HG03521 (cell line): ENCODE measurements at regions not wholly inside any gene's neighbourhood (a gene's known extent, or its start where the extent isn't known, plus 50 kb on each side); places are given as distances from the start of the nearest gene placed in this dataset.
"Not testable (repeated sequence)": the region's sequence is repeated elsewhere in the genome, so short reads cannot be mapped to it uniquely, and the experiment has no call there.

Experiments
- ATAC-seq: cut with Tn5 transposase; IDR thresholded peaks from one replicate; pipeline ENCODE4 v1.9.1; 2021; ENCODE audit warnings: mild to moderate bottlenecking, moderate library complexity; ENCODE audit not compliant: unreplicated experiment

DNA sequence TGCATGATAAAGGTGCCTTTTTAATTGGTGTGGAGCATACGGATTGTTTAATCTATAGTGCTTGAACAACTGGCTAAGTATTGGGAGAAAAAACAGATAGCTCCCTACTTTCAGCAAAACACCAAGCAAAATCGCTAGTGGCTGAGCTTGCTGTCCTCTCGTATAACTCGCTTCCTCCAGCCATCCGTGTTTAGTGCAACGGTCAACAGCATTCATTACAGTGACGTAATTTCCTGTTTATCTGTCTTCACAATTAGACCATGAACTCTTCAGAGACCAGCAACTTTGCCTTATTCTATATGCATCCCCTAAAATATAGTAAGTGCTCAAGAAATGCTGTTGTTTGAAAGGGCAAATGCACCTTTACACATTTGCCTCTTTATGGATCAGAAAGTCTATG lies 511.9 kb downstream of the HAPSTR1 start:
- no peak for ATAC-seq

DNA sequence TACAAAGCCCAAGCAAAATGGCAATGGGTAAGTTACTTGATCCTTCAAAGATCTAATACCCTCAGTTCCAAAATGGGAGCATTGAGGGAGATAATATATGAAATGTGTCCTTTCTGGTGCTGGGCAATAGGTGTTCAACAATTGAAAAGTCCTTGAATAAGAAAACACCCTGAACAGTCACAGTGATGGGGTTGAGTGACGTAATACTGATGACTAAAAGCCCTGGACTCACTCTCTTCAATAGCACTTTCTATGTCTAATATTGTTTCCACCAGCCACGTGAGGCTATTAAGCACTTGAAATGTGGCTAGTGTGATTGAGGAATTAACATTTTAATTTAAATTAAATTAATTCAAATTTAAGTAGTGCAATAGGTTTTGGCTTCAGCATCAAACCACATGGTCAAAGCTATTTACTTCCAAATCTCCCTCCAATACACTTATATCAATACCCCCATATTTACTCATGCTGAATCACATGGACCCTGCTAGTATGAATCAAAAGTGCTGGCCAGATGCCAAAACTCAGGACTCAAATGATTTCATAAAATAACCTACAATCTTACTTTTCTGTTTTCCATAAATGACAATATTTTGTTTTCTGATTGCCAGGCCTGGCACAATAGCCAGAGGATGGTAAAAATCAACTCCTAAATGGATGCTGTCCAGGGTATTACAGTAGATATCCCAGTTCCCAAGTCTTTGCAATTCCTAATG lies 516.2 kb downstream of the HAPSTR1 start:
- no peak for ATAC-seq

DNA sequence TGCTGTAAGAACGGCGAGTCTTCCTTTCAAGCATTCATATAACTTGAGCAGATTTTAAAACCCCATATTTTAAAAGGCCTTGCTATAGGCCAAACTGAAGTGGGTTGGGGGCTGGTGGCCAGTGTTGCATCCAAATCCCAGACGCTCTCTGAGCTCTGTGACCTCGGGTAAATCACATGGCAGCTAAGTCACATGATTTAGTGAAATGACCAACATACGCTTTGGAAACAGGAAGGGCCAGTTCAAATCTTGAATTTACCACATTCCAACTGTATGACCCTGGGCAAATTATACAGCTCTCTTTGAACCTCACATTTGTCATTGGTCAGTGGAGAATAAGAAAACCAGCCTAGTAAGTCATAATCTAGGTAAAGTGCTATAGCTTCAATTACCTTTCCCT lies 519.3 kb downstream of the HAPSTR1 start:
- ATAC-seq = no peak

DNA sequence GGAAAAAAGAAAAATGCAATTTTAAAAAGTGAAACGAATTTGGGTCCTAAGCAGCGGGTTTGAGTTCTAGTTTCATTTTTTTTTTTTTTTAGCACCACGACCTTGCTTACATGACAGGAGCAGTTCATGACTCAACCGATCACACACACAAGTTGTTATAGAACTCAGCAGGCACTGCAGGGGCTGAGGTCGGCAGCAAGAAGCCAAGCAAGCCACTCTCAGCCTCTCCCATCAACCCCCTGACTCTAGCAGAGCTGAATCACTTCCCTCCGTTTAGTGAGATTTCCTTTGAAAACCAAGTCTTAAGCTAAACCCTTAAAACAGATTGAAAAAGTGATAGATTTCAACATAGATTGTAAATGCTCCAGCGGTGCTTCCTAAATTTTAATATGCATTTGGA lies 520.8 kb downstream of the HAPSTR1 start:
- no peak for ATAC-seq

DNA sequence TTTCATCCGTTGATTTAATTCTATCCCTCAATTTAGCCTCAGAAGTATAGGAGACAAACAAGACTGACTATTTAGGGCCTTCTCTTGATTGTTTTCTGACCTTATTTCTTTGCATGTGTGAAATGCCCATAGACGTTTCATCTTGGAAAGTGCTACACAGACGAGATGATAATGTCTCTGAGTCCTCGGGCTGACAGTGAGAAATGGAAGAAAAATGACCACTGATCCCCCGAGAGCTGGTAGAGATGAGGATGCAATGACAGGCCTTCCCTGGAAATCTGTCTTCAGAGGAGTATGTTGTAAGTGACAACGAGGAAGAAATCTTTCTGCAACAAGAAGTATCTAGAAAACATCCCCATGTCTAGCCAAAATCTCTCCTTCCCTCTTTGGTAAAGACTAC lies 522.9 kb downstream of the HAPSTR1 start:
- ATAC-seq = no peak

DNA sequence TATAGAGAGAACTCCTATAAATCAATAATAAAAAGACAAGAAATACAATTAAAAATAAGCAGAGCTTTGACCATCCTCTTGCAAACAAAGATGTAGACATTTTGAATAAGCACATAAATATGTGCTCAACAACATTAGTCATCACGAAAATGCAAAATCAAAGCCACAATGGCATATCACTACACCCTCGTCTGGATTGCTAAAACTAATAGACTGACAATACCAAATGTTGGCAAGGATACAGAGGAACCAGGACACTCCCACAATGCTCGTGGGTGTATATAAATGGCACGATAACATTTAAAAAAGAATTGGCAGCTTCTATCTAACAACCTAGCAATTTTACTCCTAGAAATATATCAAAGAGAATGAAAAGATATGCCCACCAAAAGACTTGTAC lies 530.8 kb downstream of the HAPSTR1 start:
- ATAC-seq = no peak

DNA sequence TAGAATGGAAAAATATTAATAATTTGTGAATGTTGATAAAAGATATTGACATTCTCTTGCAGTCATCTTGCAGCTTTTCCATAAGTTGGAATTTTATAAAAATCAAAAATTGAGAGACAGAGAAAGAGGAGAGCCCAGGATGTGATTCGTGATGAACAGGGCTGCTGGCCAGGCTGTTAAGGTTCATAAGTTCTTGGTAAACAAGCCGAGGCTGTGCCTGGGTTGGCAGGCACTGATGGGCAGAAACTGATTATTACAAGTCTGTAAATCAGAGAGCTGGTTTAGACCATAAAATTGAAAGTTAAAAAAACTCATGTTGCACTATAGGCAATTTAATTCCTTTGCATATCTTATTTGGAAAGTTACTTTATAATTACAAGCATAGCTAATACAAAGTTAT lies 533.7 kb downstream of the HAPSTR1 start:
- ATAC-seq = no peak

DNA sequence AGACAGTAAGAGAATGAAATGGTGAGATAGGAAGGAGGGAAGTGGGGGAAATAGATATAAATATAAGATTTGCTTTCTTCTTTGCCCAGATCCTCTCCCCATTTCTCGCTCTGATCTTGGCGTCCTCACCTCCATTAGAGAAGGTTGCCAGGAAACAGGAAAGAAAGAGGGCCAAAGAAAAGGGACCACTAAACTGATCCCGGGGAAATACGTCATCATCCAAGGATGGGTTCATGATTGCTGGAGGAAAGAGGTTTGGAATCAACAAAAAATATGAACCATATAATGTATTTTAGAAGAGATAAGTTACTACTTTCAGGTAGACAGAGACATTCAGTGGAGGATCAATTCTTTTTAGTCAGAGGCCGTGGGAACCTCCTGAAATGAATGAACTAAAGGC lies 536.0 kb downstream of the HAPSTR1 start:
- no peak for ATAC-seq

DNA sequence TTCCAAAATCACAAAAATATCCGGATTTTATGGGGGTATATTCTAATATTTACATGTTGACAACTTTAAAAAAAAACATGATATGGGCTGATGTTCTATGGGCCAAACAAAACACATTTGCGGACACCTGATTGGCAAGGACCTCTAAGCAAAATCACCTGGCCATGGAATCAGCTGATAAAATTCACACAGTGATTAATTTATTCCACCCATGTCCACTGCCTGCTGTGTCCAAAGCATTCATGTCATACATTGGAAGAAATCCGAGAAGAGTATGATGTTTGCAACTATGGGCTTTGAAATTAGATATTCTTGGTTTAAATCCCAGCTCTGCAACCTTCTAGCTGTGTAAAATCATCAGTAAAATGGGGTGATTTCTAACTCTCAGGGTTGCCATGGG lies 538.7 kb downstream of the HAPSTR1 start:
- ATAC-seq = no peak

DNA sequence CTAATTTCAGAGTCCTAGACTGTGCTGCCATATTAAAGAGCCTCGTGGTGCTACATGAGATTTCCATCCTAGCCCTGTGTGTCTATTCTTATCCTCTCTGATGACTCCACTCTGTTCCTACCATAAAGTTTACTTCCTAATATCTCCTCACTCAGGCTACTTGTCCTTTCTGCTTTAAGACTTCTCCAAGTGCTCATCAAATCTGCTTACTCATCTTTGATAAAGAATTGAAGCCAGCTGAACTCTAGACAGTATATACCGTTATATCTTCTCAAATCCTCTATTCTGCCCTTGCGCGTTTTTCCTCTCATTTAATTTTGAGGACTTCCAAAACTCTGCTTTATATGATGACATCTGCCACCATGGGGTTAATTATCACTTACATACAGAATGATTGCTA lies 539.5 kb downstream of the HAPSTR1 start:
- ATAC-seq = no peak

DNA sequence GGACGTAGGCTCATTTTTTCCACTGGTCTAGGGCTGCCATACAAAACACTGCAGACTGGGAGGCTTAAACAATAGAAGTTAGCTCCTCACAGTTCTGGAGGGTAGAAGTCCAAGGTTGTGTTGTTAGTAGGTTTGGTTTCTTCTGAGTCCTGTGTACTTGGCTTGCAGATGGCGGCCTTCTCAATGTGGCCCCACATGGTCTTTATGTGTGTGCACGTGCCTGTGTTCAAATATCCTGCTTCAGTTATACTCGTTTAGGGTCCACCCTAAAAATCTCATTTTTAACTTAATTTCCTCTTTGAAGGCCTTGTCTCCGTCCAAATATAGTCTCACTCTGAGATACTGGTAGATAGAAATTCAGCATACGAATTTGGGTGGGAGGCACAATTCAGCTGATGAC lies 542.4 kb downstream of the HAPSTR1 start:
- ATAC-seq = no peak

DNA sequence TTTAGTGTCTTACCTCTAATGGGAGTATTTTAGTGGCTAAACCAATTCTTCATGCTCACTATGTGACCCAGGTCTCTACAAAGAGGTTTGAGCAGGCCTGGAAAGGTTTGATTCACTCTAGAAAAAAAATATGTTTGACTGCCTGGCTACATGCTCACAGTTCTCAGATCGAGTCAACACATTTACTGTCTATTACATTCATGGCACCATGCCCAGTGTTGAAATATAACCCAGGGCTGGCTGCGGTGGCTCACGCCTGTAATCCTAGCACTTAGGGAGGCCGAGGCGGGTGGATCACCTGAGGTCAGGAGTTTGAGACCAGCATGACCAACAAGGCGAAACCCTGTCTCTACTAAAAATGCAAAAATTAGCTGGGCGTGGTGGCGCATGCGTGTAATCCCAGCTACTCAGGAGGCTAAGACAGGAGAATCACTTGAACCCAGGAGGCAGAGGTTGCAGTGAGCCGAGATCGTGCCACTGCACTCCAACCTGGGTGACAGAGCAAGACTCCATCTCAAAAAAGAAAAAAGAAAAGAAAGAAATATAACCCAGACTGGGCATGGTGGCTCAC lies 543.8 kb downstream of the HAPSTR1 start:
- not testable (repeated sequence) for ATAC-seq

DNA sequence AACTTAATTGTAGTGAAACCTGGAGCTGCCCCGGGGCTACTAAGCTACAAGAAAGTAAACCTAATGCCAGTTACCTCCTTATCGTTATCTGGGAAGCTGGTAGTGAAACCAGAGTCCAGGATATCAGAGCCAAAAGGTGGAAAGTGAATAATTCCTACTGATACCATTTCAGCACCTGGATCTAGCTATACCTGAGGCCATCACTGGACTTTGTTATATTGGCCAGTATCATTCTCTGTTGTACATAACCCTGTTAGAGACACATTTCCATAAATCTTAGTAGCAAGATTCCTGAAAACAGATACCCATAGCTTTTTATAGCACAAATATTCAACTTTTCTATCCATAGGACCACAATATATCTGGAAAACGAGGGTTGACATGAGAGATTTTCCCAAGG lies 538.0 kb downstream of the GRIN2A start:
- no peak for ATAC-seq

DNA sequence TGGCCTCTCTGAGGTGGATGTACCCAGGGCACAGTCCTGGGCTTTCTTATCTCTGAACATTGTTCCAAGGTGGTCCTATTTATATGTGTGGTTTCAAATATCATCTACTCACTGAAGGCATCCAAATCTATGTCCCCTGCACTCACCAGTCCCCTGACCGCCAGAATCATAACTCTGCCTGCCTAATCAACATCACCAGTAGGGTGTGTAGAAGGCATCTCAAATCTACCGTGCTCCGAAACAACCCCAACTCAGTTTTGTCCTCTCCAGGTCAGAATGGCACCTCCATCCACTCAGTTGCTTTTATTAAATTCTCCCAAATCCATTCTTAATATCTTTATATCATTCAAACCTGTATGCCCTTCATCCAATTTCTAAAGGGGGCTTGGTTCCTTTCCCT lies 536.3 kb downstream of the GRIN2A start:
- no peak for ATAC-seq

DNA sequence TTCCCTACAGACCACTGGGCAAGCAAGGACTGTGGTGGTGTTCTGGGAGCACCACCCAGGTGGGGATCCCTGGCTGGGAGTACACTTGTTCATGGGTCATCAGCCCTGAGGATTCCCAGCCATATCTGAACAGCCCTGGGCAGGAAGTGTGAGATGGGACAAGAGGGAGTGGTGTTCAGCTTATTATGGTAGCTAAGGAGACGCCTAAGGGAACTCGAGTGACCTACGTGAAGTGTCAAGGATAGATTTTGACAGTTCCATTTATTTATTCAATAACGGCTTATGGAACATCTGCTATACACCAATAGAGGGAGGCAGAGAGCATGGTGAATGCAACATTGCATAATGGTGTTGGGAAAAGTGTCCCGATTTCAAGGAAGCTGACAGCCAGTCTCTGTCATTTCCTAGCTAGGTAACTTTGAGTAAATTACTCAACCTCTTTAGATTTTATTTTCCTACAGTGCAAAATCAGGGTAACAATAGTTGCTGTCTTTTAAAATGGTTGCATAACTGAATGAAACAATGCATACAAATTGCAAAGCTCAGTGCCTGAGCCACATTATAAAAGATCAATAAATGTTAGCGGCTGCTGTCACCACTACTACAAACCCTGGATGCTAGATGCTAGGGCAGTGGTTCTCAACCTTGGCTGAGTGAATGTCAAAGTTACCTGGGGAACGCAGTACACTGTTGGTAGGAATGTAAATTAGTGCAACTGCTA lies 534.1 kb downstream of the GRIN2A start:
- no peak for ATAC-seq

DNA sequence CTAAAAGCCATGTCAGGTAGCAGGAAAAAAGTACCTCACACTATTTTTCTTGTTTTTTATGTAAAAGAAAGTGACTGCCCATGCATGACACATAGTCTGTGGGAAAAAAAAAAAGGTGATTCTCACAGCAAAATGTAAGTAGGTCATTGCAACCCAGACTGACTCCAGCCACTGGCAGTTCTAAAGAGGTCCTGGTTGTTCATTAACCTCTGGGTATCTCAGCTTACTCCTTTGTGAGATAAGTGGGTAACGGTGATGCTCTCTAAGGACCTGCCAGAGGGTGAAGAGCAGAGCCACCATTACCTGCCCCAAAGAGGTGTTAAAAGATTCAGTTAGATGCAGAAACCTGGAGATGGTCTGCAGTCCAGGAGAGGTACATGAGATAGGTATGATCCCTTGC lies 531.9 kb downstream of the GRIN2A start:
- no peak for ATAC-seq

DNA sequence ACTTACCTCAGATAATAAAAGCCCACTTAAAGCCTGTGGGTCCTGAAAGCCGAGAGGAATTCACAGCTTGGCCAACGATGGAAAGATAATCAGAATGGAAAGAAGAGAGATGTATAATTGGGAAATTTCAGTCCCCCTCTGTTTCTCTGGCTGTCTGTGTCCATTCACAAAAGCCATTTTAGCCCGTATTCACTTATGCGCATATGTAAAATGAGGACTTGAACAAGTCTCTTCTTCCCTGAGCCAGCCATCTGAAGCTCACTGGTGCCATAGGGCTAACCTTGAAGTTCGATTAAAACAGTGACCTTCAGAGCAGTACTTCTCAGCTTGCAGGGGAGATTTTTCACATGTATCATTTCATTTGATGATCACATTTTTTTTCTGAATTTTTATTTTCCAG lies 527.2 kb downstream of the GRIN2A start:
- ATAC-seq = no peak

DNA sequence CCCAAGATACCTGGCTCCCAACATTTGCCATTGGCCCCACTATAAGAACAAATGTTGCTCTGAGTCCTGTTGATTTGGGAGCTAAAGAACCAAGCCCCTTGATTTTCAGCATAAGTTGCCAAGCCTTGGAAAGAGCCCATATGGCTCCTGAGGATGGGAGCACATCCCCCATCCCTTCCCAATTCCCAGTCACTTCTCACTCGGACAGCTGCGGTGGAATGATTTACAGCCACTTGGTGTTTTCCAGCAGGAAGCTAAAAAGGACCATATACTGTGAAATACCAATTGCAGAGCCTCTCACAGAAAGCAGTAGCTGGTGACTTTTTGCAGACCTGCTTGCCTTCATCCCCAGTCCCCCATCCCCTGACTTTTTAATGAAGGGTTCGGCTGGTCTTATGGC lies 524.6 kb downstream of the GRIN2A start:
- ATAC-seq = no peak

DNA sequence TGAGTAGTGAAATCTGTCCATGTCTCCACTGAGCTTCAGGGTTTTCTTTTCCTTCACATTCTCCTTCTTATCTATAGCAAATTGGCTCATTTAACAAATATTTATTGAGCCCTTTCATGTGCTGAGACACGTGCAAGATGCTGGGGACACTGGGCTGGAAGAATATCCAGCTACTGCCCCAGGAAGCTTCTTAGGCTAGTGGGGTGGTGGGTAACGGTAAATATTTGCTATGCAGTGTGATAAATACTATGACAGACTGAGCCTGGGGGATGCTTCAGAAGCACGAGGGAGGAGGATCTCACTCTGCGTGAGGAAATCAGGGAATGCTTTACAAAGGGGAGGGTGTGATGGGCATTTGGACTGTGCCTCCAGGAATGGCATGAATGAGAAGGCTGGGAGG lies 524.1 kb downstream of the GRIN2A start:
- ATAC-seq = no peak

DNA sequence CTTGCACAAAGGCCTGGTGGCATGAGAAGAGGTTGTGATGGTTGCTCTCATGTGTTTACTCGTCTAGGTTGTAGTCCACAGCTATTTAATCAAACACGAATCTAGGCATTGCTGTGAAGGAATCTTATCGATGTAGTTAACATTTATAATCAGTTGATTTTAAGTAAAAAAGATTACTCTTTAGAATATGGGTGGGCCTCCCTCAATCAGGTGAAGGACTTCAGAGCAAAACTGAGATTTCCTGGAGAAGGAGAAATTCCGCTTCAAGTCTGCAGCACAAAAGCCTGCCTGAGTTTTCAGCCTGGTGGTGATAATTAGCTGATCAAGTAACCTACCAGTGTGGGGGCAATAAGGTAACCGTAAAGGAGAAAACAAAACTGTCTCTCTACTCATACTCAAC lies 523.6 kb downstream of the GRIN2A start:
- no peak for ATAC-seq

DNA sequence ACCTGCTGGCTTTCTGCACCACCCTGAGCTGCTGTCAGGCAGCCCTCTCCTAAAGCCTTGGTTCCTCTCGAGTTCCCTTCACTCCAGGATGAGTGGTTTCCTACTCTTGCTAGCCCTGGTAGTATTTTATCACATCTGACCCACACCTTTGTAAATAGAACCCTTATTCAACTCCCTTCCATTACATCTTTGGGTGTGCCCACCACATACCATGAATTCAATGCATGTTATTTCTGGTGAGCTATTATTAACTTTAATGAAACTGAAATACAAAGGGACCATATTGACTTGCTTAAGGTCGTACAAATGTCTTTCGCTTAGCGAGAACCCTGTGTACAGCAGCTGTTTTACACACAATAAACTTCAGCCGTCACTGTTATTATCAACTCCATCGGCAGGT lies 521.3 kb downstream of the GRIN2A start:
- ATAC-seq = no peak

DNA sequence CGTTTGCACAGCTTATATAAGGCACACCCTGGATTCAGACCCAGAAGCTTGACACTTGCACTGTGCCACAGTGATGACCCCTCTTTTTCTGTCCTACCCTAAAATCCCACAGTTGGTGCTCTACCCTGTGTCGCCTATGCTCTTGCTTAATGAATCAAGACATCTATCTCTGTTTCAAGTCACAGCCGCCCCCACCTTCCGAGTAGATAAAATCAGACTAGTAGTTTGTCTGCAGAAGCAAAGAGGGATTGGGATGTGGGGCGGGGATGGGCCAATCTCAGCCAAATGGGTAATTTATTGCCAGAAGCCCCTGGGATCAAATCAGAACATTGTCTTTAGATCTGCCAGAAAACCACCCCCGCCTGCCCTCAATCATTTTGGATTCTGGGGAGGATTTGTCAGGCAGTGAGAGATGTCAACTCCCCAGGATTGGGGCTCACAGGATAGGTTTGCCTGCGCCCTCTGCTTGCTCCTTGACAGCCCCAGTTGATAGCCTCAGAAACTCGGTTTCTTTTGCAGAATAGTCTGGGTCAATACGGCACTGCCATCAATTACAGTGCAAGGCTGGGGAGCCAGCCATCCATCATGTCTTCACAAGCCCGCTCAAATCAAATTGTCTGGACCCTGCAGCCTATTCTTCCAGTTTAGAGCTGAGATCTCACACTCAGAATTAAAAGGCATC lies 520.8 kb downstream of the GRIN2A start:
- ATAC-seq = no peak
